Glutamatergic neuron (in vitro differentiated cells): ENCODE measurements at regions not wholly inside any gene's neighbourhood (a gene's known extent, or its start where the extent isn't known, plus 50 kb on each side); places are given as distances from the start of the nearest gene placed in this dataset.

ENCODE experiments used
- DNase-seq: peaks from one replicate; pipeline ENCODE4 v3.0.0; 2022
- H3K27ac Mint-ChIP-seq: one replicate; pipeline ENCODE4 v1.8.0; 2020; ENCODE audit warnings: mild to moderate bottlenecking, mixed read lengths, inconsistent platforms; ENCODE audit not compliant: unreplicated experiment
- H3K27me3 Mint-ChIP-seq: one replicate; pipeline ENCODE4 v1.8.0; 2020; ENCODE audit warnings: mild to moderate bottlenecking, moderate library complexity, mixed read lengths, inconsistent platforms; ENCODE audit not compliant: unreplicated experiment
- H3K36me3 Mint-ChIP-seq: one replicate; pipeline ENCODE4 v1.8.0; 2020; ENCODE audit warnings: mild to moderate bottlenecking, mixed read lengths, inconsistent platforms; ENCODE audit not compliant: unreplicated experiment
- H3K4me1 Mint-ChIP-seq: one replicate; pipeline ENCODE4 v1.8.0; 2020; ENCODE audit warnings: mild to moderate bottlenecking, low read depth, mixed read lengths, inconsistent platforms; ENCODE audit not compliant: unreplicated experiment
- H3K4me3 Mint-ChIP-seq: one replicate; pipeline ENCODE4 v1.8.0; 2020; ENCODE audit warnings: mild to moderate bottlenecking, mixed read lengths, inconsistent platforms; ENCODE audit not compliant: unreplicated experiment
- H3K9me3 Mint-ChIP-seq: one replicate; pipeline ENCODE4 v1.8.0; 2020; ENCODE audit warnings: mild to moderate bottlenecking, moderate library complexity, mixed read lengths, inconsistent platforms; ENCODE audit not compliant: unreplicated experiment
- TF ChIP-seq, protein P1 (sequence below): fragments of 200-600 bp; sonication (generic); IDR thresholded peaks from one replicate; pipeline ENCODE4 v1.5.0; 2021; ENCODE audit not compliant: partially characterized antibody, unreplicated experiment

- H3K27me3 Mint-ChIP-seq: no peaks in the 10 kb centered on the region
- no peak overlapping the region for H3K27ac Mint-ChIP-seq
- no peak overlapping the region for H3K4me3 Mint-ChIP-seq
- no peaks in the 10 kb centered on the region for H3K4me1 Mint-ChIP-seq
- no peak for DNase-seq
- no peaks in the 10 kb centered on the region for H3K9me3 Mint-ChIP-seq
- TF ChIP-seq, protein P1, sequence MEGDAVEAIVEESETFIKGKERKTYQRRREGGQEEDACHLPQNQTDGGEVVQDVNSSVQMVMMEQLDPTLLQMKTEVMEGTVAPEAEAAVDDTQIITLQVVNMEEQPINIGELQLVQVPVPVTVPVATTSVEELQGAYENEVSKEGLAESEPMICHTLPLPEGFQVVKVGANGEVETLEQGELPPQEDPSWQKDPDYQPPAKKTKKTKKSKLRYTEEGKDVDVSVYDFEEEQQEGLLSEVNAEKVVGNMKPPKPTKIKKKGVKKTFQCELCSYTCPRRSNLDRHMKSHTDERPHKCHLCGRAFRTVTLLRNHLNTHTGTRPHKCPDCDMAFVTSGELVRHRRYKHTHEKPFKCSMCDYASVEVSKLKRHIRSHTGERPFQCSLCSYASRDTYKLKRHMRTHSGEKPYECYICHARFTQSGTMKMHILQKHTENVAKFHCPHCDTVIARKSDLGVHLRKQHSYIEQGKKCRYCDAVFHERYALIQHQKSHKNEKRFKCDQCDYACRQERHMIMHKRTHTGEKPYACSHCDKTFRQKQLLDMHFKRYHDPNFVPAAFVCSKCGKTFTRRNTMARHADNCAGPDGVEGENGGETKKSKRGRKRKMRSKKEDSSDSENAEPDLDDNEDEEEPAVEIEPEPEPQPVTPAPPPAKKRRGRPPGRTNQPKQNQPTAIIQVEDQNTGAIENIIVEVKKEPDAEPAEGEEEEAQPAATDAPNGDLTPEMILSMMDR: no peak
- H3K36me3 Mint-ChIP-seq: no peaks in the 10 kb centered on the region
Observed at GRCh38 chrX:46382595-46382994, 162.6 kb downstream of the ZNF674 start.

GRCh38 chrX:46381630-46382029 is 163.6 kb downstream of the ZNF674 start:
- no peaks in the 10 kb centered on the region for H3K36me3 Mint-ChIP-seq
- H3K27me3 Mint-ChIP-seq: no peaks in the 10 kb centered on the region
- DNase-seq: peak; percentile 49
- no peak overlapping the region for H3K27ac Mint-ChIP-seq
- no peaks in the 10 kb centered on the region for H3K4me1 Mint-ChIP-seq
- H3K4me3 Mint-ChIP-seq: no peak overlapping the region
- H3K9me3 Mint-ChIP-seq: no peaks in the 10 kb centered on the region
- TF ChIP-seq, protein P1: peak; percentile 8

- H3K4me3 Mint-ChIP-seq: no peak overlapping the region
- no peaks in the 10 kb centered on the region for H3K27me3 Mint-ChIP-seq
- TF ChIP-seq, protein P1: no peak
- H3K27ac Mint-ChIP-seq: no peak overlapping the region
- no peaks in the 10 kb centered on the region for H3K9me3 Mint-ChIP-seq
- H3K36me3 Mint-ChIP-seq: no peaks in the 10 kb centered on the region
- no peak for DNase-seq
- no peaks in the 10 kb centered on the region for H3K4me1 Mint-ChIP-seq
Observed at GRCh38 chrX:46380148-46380752, 165.0 kb downstream of the ZNF674 start.

- Mint-ChIP-seq H3K27me3 (no peaks in the 10 kb centered on the region), H3K27ac (peak overlapping the region; percentile 64), H3K9me3 (no peaks in the 10 kb centered on the region), H3K4me3 (no peak overlapping the region), H3K4me1 (no peaks in the 10 kb centered on the region), H3K36me3 (no peaks in the 10 kb centered on the region)
- TF ChIP-seq, protein P1: no peak
- no peak for DNase-seq
Observed at GRCh38 chrX:46376246-46376885, 168.9 kb downstream of the ZNF674 start.

DNA sequence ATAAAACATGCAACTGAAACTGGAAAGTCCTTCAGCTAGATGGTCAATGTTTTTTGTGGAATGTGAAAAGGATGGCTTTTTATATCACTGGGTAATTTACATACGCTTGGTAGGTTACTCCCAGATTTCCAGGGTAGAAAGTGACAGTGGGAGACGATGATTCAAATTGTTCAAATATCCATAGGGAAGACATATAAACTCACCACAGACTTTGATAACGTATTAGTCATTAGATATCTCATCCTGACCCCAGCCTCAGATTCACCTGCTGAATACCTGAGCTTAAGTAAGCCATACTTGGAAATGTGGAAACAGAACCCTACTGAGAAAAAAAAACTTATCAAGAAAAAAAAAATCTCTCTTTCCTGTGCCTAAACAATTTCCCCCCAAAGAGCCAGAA is 169.4 kb downstream of the ZNF674 start:
- no peak overlapping the region for H3K4me3 Mint-ChIP-seq
- H3K9me3 Mint-ChIP-seq: no peaks in the 10 kb centered on the region
- no peak for DNase-seq
- H3K27ac Mint-ChIP-seq: peak overlapping the region; percentile 64
- no peaks in the 10 kb centered on the region for H3K27me3 Mint-ChIP-seq
- H3K36me3 Mint-ChIP-seq: no peaks in the 10 kb centered on the region
- H3K4me1 Mint-ChIP-seq: no peaks in the 10 kb centered on the region
- TF ChIP-seq, protein P1: no peak
